ENCODE measurements at regions not wholly inside any gene's neighbourhood (a gene's known extent, or its start where the extent isn't known, plus 50 kb on each side); places are given as distances from the start of the nearest gene placed in this dataset.

DNA sequence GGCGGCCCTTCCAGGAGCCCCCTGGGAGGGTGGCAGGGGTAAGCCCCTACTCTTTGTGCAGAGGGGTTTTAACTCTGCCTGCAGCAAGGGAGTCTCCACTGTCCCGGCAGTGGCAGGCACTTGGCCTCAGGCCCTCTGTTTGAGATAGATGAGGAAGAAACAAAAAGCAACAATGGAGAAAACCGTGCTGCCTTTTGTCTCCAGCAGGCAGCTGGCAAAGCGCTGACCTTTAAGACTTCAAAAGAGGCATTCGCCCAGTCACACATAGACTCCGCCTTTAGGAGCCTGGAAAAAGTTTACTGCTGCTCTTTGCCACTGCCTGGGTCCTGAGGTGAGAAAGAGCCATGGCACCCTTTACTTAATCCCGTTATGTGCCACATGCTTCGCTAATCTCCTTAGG is 158.2 kb upstream of the NTF3 start:
- TF ChIP-seq, protein P1, sequence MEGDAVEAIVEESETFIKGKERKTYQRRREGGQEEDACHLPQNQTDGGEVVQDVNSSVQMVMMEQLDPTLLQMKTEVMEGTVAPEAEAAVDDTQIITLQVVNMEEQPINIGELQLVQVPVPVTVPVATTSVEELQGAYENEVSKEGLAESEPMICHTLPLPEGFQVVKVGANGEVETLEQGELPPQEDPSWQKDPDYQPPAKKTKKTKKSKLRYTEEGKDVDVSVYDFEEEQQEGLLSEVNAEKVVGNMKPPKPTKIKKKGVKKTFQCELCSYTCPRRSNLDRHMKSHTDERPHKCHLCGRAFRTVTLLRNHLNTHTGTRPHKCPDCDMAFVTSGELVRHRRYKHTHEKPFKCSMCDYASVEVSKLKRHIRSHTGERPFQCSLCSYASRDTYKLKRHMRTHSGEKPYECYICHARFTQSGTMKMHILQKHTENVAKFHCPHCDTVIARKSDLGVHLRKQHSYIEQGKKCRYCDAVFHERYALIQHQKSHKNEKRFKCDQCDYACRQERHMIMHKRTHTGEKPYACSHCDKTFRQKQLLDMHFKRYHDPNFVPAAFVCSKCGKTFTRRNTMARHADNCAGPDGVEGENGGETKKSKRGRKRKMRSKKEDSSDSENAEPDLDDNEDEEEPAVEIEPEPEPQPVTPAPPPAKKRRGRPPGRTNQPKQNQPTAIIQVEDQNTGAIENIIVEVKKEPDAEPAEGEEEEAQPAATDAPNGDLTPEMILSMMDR (IDR thresholded peaks at IDR 0.05), result no peak
- TF ChIP-seq ELF1 (IDR thresholded peaks at IDR 0.05) (no peak), RXRA (IDR thresholded peaks at IDR 0.05; ENCODE audit: borderline replicate concordance, low read depth) (no peak), EP300 (IDR thresholded peaks at IDR 0.05; ENCODE audit: borderline replicate concordance in 1 of 2, low read depth in 1 of 2, low read length in 1 of 2) (no peak), RFX5 (IDR thresholded peaks at IDR 0.05; ENCODE audit: low read length) (no peak), TAF1 (IDR thresholded peaks at IDR 0.05; ENCODE audit: borderline replicate concordance, low read depth, low read length) (no peak), TEAD4 (IDR thresholded peaks at IDR 0.05; ENCODE audit: borderline replicate concordance, insufficient read depth) (no peak)
- TF ChIP-seq, protein P2, sequence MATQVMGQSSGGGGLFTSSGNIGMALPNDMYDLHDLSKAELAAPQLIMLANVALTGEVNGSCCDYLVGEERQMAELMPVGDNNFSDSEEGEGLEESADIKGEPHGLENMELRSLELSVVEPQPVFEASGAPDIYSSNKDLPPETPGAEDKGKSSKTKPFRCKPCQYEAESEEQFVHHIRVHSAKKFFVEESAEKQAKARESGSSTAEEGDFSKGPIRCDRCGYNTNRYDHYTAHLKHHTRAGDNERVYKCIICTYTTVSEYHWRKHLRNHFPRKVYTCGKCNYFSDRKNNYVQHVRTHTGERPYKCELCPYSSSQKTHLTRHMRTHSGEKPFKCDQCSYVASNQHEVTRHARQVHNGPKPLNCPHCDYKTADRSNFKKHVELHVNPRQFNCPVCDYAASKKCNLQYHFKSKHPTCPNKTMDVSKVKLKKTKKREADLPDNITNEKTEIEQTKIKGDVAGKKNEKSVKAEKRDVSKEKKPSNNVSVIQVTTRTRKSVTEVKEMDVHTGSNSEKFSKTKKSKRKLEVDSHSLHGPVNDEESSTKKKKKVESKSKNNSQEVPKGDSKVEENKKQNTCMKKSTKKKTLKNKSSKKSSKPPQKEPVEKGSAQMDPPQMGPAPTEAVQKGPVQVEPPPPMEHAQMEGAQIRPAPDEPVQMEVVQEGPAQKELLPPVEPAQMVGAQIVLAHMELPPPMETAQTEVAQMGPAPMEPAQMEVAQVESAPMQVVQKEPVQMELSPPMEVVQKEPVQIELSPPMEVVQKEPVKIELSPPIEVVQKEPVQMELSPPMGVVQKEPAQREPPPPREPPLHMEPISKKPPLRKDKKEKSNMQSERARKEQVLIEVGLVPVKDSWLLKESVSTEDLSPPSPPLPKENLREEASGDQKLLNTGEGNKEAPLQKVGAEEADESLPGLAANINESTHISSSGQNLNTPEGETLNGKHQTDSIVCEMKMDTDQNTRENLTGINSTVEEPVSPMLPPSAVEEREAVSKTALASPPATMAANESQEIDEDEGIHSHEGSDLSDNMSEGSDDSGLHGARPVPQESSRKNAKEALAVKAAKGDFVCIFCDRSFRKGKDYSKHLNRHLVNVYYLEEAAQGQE (IDR thresholded peaks at IDR 0.05; ENCODE audit: low read depth, low read length), result no peak
- TF ChIP-seq, protein P3, sequence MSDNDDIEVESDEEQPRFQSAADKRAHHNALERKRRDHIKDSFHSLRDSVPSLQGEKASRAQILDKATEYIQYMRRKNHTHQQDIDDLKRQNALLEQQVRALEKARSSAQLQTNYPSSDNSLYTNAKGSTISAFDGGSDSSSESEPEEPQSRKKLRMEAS (IDR thresholded peaks at IDR 0.05; ENCODE audit: low read depth), result no peak
